Upper lobe of left lung (tissue), 6 donors: ENCODE measurements at regions not wholly inside any gene's neighbourhood (a gene's known extent, or its start where the extent isn't known, plus 50 kb on each side); places are given as distances from the start of the nearest gene placed in this dataset.

Experiments used
- ATAC-seq, 2 donors: fragments of 200-7000 bp; cut with Tn5 transposase; one replicate each; pipeline ENCODE4 v1.9.1; 2022; ENCODE audit warnings: mild to moderate bottlenecking in 2 of 2, moderate library complexity in 2 of 2; ENCODE audit not compliant: low FRiP score in 2 of 2
- DNase-seq, 2 donors: peaks; one replicate each; pipeline ENCODE4 v3.0.0-alpha.2; 2019 to 2020
- H3K27ac ChIP-seq, 4 donors: fragments of 200-600 bp; sonication (generic); one replicate each; pipeline ENCODE4 v1.5.1; 2016 to 2019
- H3K27me3 ChIP-seq, 4 donors: fragments of 200-600 bp; sonication (generic); one replicate each; pipeline ENCODE4 v1.5.1; 2017 to 2019
- H3K36me3 ChIP-seq, 4 donors: fragments of 200-600 bp; sonication (generic); one replicate each; pipeline ENCODE4 v1.5.1; 2016 to 2019
- H3K4me1 ChIP-seq, 4 donors: fragments of 200-600 bp; sonication (generic); one replicate each; pipeline ENCODE4 v1.5.1; 2018 to 2019
- H3K4me3 ChIP-seq, 4 donors: fragments of 200-600 bp; sonication (generic); one replicate each; pipeline ENCODE4 v1.5.1; 2017 to 2019; ENCODE audit warnings: mild to moderate bottlenecking in 2 of 4, moderate library complexity in 1 of 4
- H3K9me3 ChIP-seq, 4 donors: fragments of 200-600 bp; sonication (generic); one replicate each; pipeline ENCODE4 v1.5.1; 2018 to 2019
- CTCF ChIP-seq, 6 experiments: fragments of 450-650 bp in 4 of 6; fragments of 200-600 bp in 2 of 6; sonication (generic) in 2 of 6; IDR thresholded peaks; one replicate each; pipeline ENCODE4 v1.5.1; 2016 to 2019; ENCODE audit warnings: antibody characterized with exemption in 6 of 6
- EP300 ChIP-seq, 4 donors: sonication (generic); formaldehyde crosslinking; IDR thresholded peaks; one replicate each; pipeline ENCODE4 v1.5.1; 2017; ENCODE audit warnings: antibody characterized with exemption in 4 of 4, control low read depth in 2 of 4
- POLR2A ChIP-seq, 4 donors: fragments of 450-650 bp; IDR thresholded peaks; one replicate each; pipeline ENCODE4 v1.5.1; 2016 to 2017; ENCODE audit warnings: antibody characterized with exemption in 4 of 4, mild to moderate bottlenecking in 2 of 4
- POLR2AphosphoS5 ChIP-seq, 2 donors: sonication (generic); formaldehyde crosslinking; IDR thresholded peaks; one replicate each; pipeline ENCODE4 v1.5.1; 2017; ENCODE audit warnings: antibody characterized with exemption in 2 of 2
- WGBS, 2 donors: methylation state at CpG; one replicate each; pipeline ENCODE4 v1.1.5; 2017 to 2018; 5-methylcytosine and 5-hydroxymethylcytosine counted together
- donor health status: DM: no; HTN: no; CAD: no; lungs with moderate emphysema.
- donor health status: DM: no; HTN: yes; CAD: no; lungs with severe emphysema.

GRCh38 chr11:130602641-130603334 is 154.3 kb downstream of the ADAMTS15 start:
- TF ChIP-seq EP300 (IDR thresholded peaks at IDR 0.05) = no peak
- TF ChIP-seq POLR2AphosphoS5 (IDR thresholded peaks at IDR 0.05) = no peak
- TF ChIP-seq CTCF (IDR thresholded peaks at IDR 0.05) = no peak
- no peak for TF ChIP-seq POLR2A (IDR thresholded peaks at IDR 0.05)
- ATAC-seq (no peak), DNase-seq (no peak)
- no peaks in the 10 kb centered on the region for H3K27me3 ChIP-seq
- no peak overlapping the region for H3K4me3 ChIP-seq
- H3K4me1 ChIP-seq = peaks cover 0 to 5% (median 2%) of the 10 kb centered on the region in 4 donors
- H3K27ac ChIP-seq = no peak overlapping the region
- no peaks in the 10 kb centered on the region for H3K9me3 ChIP-seq
- H3K36me3 ChIP-seq = no peaks in the 10 kb centered on the region
- 85 to 88% methylated on average over 12 of the region's 12 CpGs for WGBS, 2 donors

- 82 to 84% methylated on average over 7 of the region's 7 CpGs for WGBS, 2 donors
- no peak for ATAC-seq
- H3K27ac ChIP-seq = no peak overlapping the region
Measured at GRCh38 chr11:130603335-130603906, 155.0 kb downstream of the ADAMTS15 start.

GRCh38 chr11:130604606-130605005 is 156.2 kb downstream of the ADAMTS15 start:
- 91 to 100% methylated on average over 1 of the region's 1 CpG for WGBS, 2 donors
- H3K36me3 ChIP-seq = no peaks in the 10 kb centered on the region
- H3K27me3 ChIP-seq = no peaks in the 10 kb centered on the region
- no peaks in the 10 kb centered on the region for H3K9me3 ChIP-seq
- no peak for ATAC-seq
- TF ChIP-seq POLR2A (IDR thresholded peaks at IDR 0.05) (no peak), POLR2AphosphoS5 (IDR thresholded peaks at IDR 0.05) (no peak), CTCF (IDR thresholded peaks at IDR 0.05) (no peak), EP300 (IDR thresholded peaks at IDR 0.05) (no peak)
- no peaks in the 10 kb centered on the region for H3K4me1 ChIP-seq
- DNase-seq = no peak
- no peak overlapping the region for H3K27ac ChIP-seq
- no peak overlapping the region for H3K4me3 ChIP-seq

More at GRCh38 chr11:130603335-130603906, 155.0 kb downstream of the ADAMTS15 start:
- no peak for DNase-seq
- Histone ChIP-seq H3K36me3 (no peaks in the 10 kb centered on the region), H3K4me3 (no peak overlapping the region), H3K9me3 (no peaks in the 10 kb centered on the region), H3K4me1 (peaks cover 0 to 5% (median 2%) of the 10 kb centered on the region in 4 donors), H3K27me3 (no peaks in the 10 kb centered on the region)
- TF ChIP-seq EP300 (IDR thresholded peaks at IDR 0.05) (no peak), POLR2A (IDR thresholded peaks at IDR 0.05) (no peak), CTCF (IDR thresholded peaks at IDR 0.05) (no peak), POLR2AphosphoS5 (IDR thresholded peaks at IDR 0.05) (no peak)

GRCh38 chr11:130606178-130606577 is 157.7 kb downstream of the ADAMTS15 start:
- Histone ChIP-seq H3K4me3 (no peak overlapping the region), H3K27ac (no peak overlapping the region), H3K4me1 (no peaks in the 10 kb centered on the region), H3K27me3 (no peaks in the 10 kb centered on the region), H3K9me3 (no peaks in the 10 kb centered on the region), H3K36me3 (no peaks in the 10 kb centered on the region)
- no peak for DNase-seq
- WGBS, 2 donors = 82% methylated on average over 4 of the region's 4 CpGs
- ATAC-seq = no peak
- TF ChIP-seq POLR2AphosphoS5 (IDR thresholded peaks at IDR 0.05) (no peak), POLR2A (IDR thresholded peaks at IDR 0.05) (no peak), EP300 (IDR thresholded peaks at IDR 0.05) (no peak), CTCF (IDR thresholded peaks at IDR 0.05) (no peak)
